Vagina (tissue), 2 donors: ENCODE measurements at regions not wholly inside any gene's neighbourhood (a gene's known extent, or its start where the extent isn't known, plus 50 kb on each side); places are given as distances from the start of the nearest gene placed in this dataset.
"Not testable (repeated sequence)": the region's sequence is repeated elsewhere in the genome, so short reads cannot be mapped to it uniquely, and the experiment has no call there.

Experiments used
- DNase-seq, 2 donors: peaks; one replicate each; pipeline ENCODE4 v3.0.0-alpha.2; 2017; ENCODE audit errors: extremely low spot score in 2 of 2
- H3K27ac ChIP-seq: fragments of 200-600 bp; sonication (generic); one replicate; pipeline ENCODE4 v1.5.1; 2019
- H3K27me3 ChIP-seq: fragments of 200-600 bp; sonication (generic); one replicate; pipeline ENCODE4 v1.5.1; 2019
- H3K36me3 ChIP-seq, 2 donors: fragments of 200-600 bp; sonication (generic); one replicate each; pipeline ENCODE4 v1.5.1; 2017 to 2019
- H3K4me1 ChIP-seq: fragments of 200-600 bp; sonication (generic); one replicate; pipeline ENCODE4 v1.5.1; 2019
- H3K4me3 ChIP-seq, 2 donors: fragments of 200-600 bp; sonication (generic); 1 replicate in 1 of 2; 2 replicates in 1 of 2; pipeline ENCODE4 v1.5.1; 2016 to 2019
- H3K9me3 ChIP-seq: fragments of 200-600 bp; sonication (generic); one replicate; pipeline ENCODE4 v1.5.1; 2019
- CTCF ChIP-seq, 3 experiments: fragments of 450-650 bp in 2 of 3; fragments of 200-600 bp in 1 of 3; sonication (generic) in 1 of 3; IDR thresholded peaks; one replicate each; pipeline ENCODE4 v1.5.1; 2017 to 2019; ENCODE audit warnings: antibody characterized with exemption in 3 of 3, mild to moderate bottlenecking in 2 of 3, moderate library complexity in 2 of 3
- POLR2A ChIP-seq, 2 donors: fragments of 450-650 bp; IDR thresholded peaks; one replicate each; pipeline ENCODE4 v1.6.1; 2017; ENCODE audit warnings: antibody characterized with exemption in 2 of 2, mild to moderate bottlenecking in 2 of 2, moderate library complexity in 2 of 2
- POLR2AphosphoS5 ChIP-seq, 2 donors: sonication (generic); formaldehyde crosslinking; IDR thresholded peaks; one replicate each; pipeline ENCODE4 v1.9.0; 2017; ENCODE audit warnings: antibody characterized with exemption in 2 of 2, mild to moderate bottlenecking in 2 of 2, low read depth in 1 of 2; ENCODE audit not compliant: insufficient read depth in 1 of 2
- intact Hi-C: fragments of 100-400 bp; cut with DNase I; formaldehyde crosslinking; loops from one replicate; pipeline ENCODE4 v1.15.1; 2023

- intact Hi-C loops, result no loop called here
- no peak for DNase-seq
- H3K4me3 ChIP-seq, result no peak overlapping the region
- no peaks in the 10 kb centered on the region for H3K4me1 ChIP-seq
- H3K27ac ChIP-seq, result no peak overlapping the region
- no peaks in the 10 kb centered on the region for H3K9me3 ChIP-seq
- no peaks in the 10 kb centered on the region for H3K36me3 ChIP-seq
- TF ChIP-seq POLR2A (IDR thresholded peaks at IDR 0.05), result no peak
- no peak for TF ChIP-seq POLR2AphosphoS5 (IDR thresholded peaks at IDR 0.05; ENCODE audit: insufficient read depth in 1 of 2, low read depth in 1 of 2)
- TF ChIP-seq CTCF (IDR thresholded peaks at IDR 0.05), result no peak
- H3K27me3 ChIP-seq, result no peaks in the 10 kb centered on the region
Observed at GRCh38 chr6:4336778-4337442, 201.5 kb upstream of the ECI2 start.

- Histone ChIP-seq H3K4me3 (no peak overlapping the region), H3K4me1 (no peaks in the 10 kb centered on the region), H3K36me3 (no peaks in the 10 kb centered on the region), H3K27ac (no peak overlapping the region), H3K9me3 (no peaks in the 10 kb centered on the region), H3K27me3 (no peaks in the 10 kb centered on the region)
- no peak for DNase-seq
- TF ChIP-seq CTCF (IDR thresholded peaks at IDR 0.05), result no peak
- no peak for TF ChIP-seq POLR2A (IDR thresholded peaks at IDR 0.05)
- no peak for TF ChIP-seq POLR2AphosphoS5 (IDR thresholded peaks at IDR 0.05; ENCODE audit: insufficient read depth in 1 of 2, low read depth in 1 of 2)
- intact Hi-C loops, result no loop called here
Observed at GRCh38 chr6:4336084-4336483, 200.7 kb upstream of the ECI2 start.

GRCh38 chr6:4334158-4334740, 198.9 kb upstream of the ECI2 start:
- H3K36me3 ChIP-seq, DNase-seq, H3K4me3 ChIP-seq, H3K9me3 ChIP-seq, H3K27me3 ChIP-seq, intact Hi-C loops, H3K4me1 ChIP-seq, H3K27ac ChIP-seq: not testable (repeated sequence)

GRCh38 chr6:4327841-4328240, 192.5 kb upstream of the ECI2 start:
- TF ChIP-seq POLR2AphosphoS5 (IDR thresholded peaks at IDR 0.05; ENCODE audit: insufficient read depth in 1 of 2, low read depth in 1 of 2) (no peak), CTCF (IDR thresholded peaks at IDR 0.05) (no peak)
- Histone ChIP-seq H3K27ac (no peak overlapping the region), H3K27me3 (no peaks in the 10 kb centered on the region), H3K9me3 (no peaks in the 10 kb centered on the region), H3K4me1 (no peaks in the 10 kb centered on the region), H3K4me3 (no peak overlapping the region), H3K36me3 (no peaks in the 10 kb centered on the region)
- DNase-seq, result no peak
- intact Hi-C loops, result no loop called here

- H3K27me3 ChIP-seq, result no peaks in the 10 kb centered on the region
- no peak overlapping the region for H3K4me3 ChIP-seq
- H3K36me3 ChIP-seq, result no peaks in the 10 kb centered on the region
- intact Hi-C loops, result no loop called here
- no peak for DNase-seq
- no peaks in the 10 kb centered on the region for H3K9me3 ChIP-seq
- H3K27ac ChIP-seq, result no peak overlapping the region
- TF ChIP-seq POLR2A (IDR thresholded peaks at IDR 0.05) (no peak), POLR2AphosphoS5 (IDR thresholded peaks at IDR 0.05; ENCODE audit: insufficient read depth in 1 of 2, low read depth in 1 of 2) (no peak), CTCF (IDR thresholded peaks at IDR 0.05) (no peak)
- peaks cover 30% of the 10 kb centered on the region for H3K4me1 ChIP-seq
Observed at GRCh38 chr6:4324746-4325145, 189.4 kb upstream of the ECI2 start.
